LNCaP clone FGC (cell line): ENCODE measurements at regions not wholly inside any gene's neighbourhood (a gene's known extent, or its start where the extent isn't known, plus 50 kb on each side); places are given as distances from the start of the nearest gene placed in this dataset.

Source experiments
- DNase-seq: peaks from one replicate; pipeline ENCODE4 v3.0.0-alpha.2; 2011; ENCODE audit warnings: low read depth
- H3K4me3 ChIP-seq: 2 replicates; pipeline ENCODE4 v1.5.1; 2011; ENCODE audit warnings: mild to moderate bottlenecking, low read depth, low read length, control low read depth
- CTCF ChIP-seq: IDR thresholded peaks from 2 replicates; pipeline ENCODE4 v1.5.1; 2012; ENCODE audit warnings: mild to moderate bottlenecking; ENCODE audit not compliant: control insufficient read depth, insufficient read depth; ENCODE audit errors: extremely low read depth

GRCh38 chr5:24320643-24321042 lies 324.1 kb downstream of the CDH10 start:
- DNase-seq = no peak
- H3K4me3 ChIP-seq = no peak overlapping the region
- no peak for TF ChIP-seq CTCF

- no peak for DNase-seq
- no peak overlapping the region for H3K4me3 ChIP-seq
- TF ChIP-seq CTCF = no peak
These were observed 319.4 kb downstream of the CDH10 start for GRCh38 chr5:24325306-24325832.

- no peak for DNase-seq
- TF ChIP-seq CTCF = no peak
- no peak overlapping the region for H3K4me3 ChIP-seq
These were observed 313.2 kb downstream of the CDH10 start for GRCh38 chr5:24331531-24331930.

DNA sequence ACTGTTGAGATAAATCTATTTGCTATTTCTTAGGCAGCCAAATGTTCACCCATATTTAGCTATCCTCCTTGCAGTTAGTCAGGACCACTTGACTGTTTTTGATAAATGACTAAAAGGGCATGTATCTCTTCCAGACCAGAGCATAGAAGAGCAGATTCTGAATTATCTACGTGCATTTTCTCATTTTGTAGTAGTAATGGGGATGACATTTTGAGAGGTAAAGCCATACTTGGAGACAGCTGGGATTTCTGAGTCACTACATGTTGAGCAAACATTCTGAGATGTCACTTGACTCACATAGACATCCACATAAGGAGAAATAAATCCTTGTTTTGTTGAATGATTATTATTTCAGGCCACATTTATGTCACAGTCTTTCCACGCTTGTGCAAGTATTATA lies 297.6 kb downstream of the CDH10 start:
- H3K4me3 ChIP-seq = no peak overlapping the region
- no peak for TF ChIP-seq CTCF
- no peak for DNase-seq

DNA sequence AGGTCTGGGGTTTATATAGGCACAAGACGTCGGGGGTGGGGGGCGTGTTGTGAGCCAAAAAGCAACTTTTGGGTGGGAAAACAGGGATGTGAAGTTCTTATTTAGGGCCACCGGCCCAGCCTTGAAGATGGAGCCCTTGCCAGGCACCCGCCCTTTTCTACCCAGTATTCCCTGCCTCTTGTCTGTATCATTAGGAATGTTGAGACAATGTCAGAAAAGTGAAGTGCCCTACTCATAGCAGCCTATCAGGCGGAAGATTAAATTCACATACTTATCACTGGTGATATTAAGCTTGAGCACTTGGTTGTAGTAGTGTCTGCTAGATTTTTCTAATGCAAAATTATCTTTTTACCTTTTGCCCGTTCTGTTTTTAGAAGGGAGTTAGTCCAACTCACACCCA lies 293.5 kb downstream of the CDH10 start:
- no peak overlapping the region for H3K4me3 ChIP-seq
- no peak for DNase-seq
- TF ChIP-seq CTCF = no peak

GRCh38 chr5:24353016-24353415 lies 291.8 kb downstream of the CDH10 start:
- H3K4me3 ChIP-seq = no peak overlapping the region
- no peak for DNase-seq
- TF ChIP-seq CTCF = no peak

DNA sequence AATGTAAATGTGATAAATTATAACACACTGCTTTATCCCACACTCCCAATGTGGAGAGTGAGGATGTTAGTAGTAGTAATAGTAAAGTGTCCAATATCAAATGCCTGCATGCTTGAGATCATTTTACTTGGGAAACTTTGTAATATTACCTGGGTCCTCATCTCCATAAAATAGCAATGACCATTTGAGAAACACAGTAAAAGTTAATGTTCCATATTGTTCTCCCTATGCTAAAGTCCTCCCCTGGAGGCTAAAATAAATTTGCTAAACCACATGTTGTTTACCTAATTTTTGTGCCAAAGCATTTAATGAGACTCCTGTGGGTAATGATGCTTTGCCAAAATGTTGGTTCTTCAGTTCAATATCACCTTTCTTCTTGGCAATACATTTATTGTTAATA lies 291.2 kb downstream of the CDH10 start:
- H3K4me3 ChIP-seq = no peak overlapping the region
- TF ChIP-seq CTCF = no peak
- no peak for DNase-seq
